ENCODE measurements at regions not wholly inside any gene's neighbourhood (a gene's known extent, or its start where the extent isn't known, plus 50 kb on each side); places are given as distances from the start of the nearest gene placed in this dataset.

- Histone ChIP-seq H2AFZ (no peak overlapping the region), H3K4me1 (ENCODE audit: insufficient read depth) (peaks cover 33% of the 10 kb centered on the region), H3K36me3 (ENCODE audit: low read depth) (no peaks in the 10 kb centered on the region), H3F3A (ENCODE audit: insufficient read depth) (peaks cover 22% of the 10 kb centered on the region), H3K9me3 (ENCODE audit: low read depth) (no peaks in the 10 kb centered on the region), H3K27me3 (replicated peaks; ENCODE audit: insufficient read depth) (no peaks in the 10 kb centered on the region), H3K9ac (no peak overlapping the region), H3K4me2 (ENCODE audit: unreplicated experiment) (no peak overlapping the region), H3K79me2 (ENCODE audit: insufficient read depth) (no peaks in the 10 kb centered on the region), H4K20me1 (ENCODE audit: insufficient read depth) (no peaks in the 10 kb centered on the region), H3K27ac (no peak overlapping the region), H3K9me2 (ENCODE audit: insufficient read depth) (no peaks in the 10 kb centered on the region), H3K4me3 (no peak overlapping the region)
- DNase-seq: peak; percentile 30
- no peak for TF ChIP-seq EZH2 (IDR thresholded peaks at IDR 0.05; ENCODE audit: insufficient read depth, poor library complexity, severe bottlenecking)
- TF ChIP-seq EZH2phosphoT487 (IDR thresholded peaks at IDR 0.05; ENCODE audit: insufficient read depth, low read depth): no peak
- WGBS, 2 experiments (ENCODE audit: low coverage in 1 of 2, low lambda C conversion rate in 2 of 2, missing lambda C conversion rate in 2 of 2): 71 to 75% methylated on average over 10 of the region's 10 CpGs
- in situ Hi-C loops (cut with MboI): no loop called here
Measured at GRCh38 chr10:110414548-110415309, 83.0 kb upstream of the DUSP5 start.

- H3K9me3 ChIP-seq (ENCODE audit: low read depth): no peaks in the 10 kb centered on the region
- no peaks in the 10 kb centered on the region for H3K79me2 ChIP-seq (ENCODE audit: insufficient read depth)
- no peak overlapping the region for H3K4me3 ChIP-seq
- H3K36me3 ChIP-seq (ENCODE audit: low read depth): no peaks in the 10 kb centered on the region
- 96 to 97% methylated on average over 3 of the region's 3 CpGs for WGBS, 2 experiments (ENCODE audit: low coverage in 1 of 2, low lambda C conversion rate in 2 of 2, missing lambda C conversion rate in 2 of 2)
- peaks cover 25% of the 10 kb centered on the region for H3F3A ChIP-seq (ENCODE audit: insufficient read depth)
- no peaks in the 10 kb centered on the region for H3K27me3 ChIP-seq (replicated peaks; ENCODE audit: insufficient read depth)
- in situ Hi-C loops (cut with MboI): no loop called here
- no peak for DNase-seq
- no peak overlapping the region for H3K9ac ChIP-seq
- no peak for TF ChIP-seq EZH2phosphoT487 (IDR thresholded peaks at IDR 0.05; ENCODE audit: insufficient read depth, low read depth)
- no peak for TF ChIP-seq EZH2 (IDR thresholded peaks at IDR 0.05; ENCODE audit: insufficient read depth, poor library complexity, severe bottlenecking)
- H3K27ac ChIP-seq: no peak overlapping the region
- no peaks in the 10 kb centered on the region for H4K20me1 ChIP-seq (ENCODE audit: insufficient read depth)
- H3K4me1 ChIP-seq (ENCODE audit: insufficient read depth): peaks cover 31% of the 10 kb centered on the region
- H3K9me2 ChIP-seq (ENCODE audit: insufficient read depth): no peaks in the 10 kb centered on the region
- no peak overlapping the region for H3K4me2 ChIP-seq (ENCODE audit: unreplicated experiment)
- H2AFZ ChIP-seq: no peak overlapping the region
Measured at GRCh38 chr10:110415809-110416208, 81.9 kb upstream of the DUSP5 start.

GRCh38 chr10:110416776-110417711, 80.7 kb upstream of the DUSP5 start:
- H3K79me2 ChIP-seq (ENCODE audit: insufficient read depth): no peaks in the 10 kb centered on the region
- no peak overlapping the region for H3K4me2 ChIP-seq (ENCODE audit: unreplicated experiment)
- DNase-seq: peak; percentile 39
- peaks cover 25% of the 10 kb centered on the region for H3F3A ChIP-seq (ENCODE audit: insufficient read depth)
- WGBS, 2 experiments (ENCODE audit: low coverage in 1 of 2, low lambda C conversion rate in 2 of 2, missing lambda C conversion rate in 2 of 2): 70 to 74% methylated on average over 7 of the region's 7 CpGs
- H4K20me1 ChIP-seq (ENCODE audit: insufficient read depth): no peaks in the 10 kb centered on the region
- in situ Hi-C loops (cut with MboI): no loop called here
- peaks cover 21% of the 10 kb centered on the region for H3K4me1 ChIP-seq (ENCODE audit: insufficient read depth)
- no peak overlapping the region for H2AFZ ChIP-seq
- H3K4me3 ChIP-seq: no peak overlapping the region
- TF ChIP-seq EZH2phosphoT487 (IDR thresholded peaks at IDR 0.05; ENCODE audit: insufficient read depth, low read depth): no peak
- TF ChIP-seq EZH2 (IDR thresholded peaks at IDR 0.05; ENCODE audit: insufficient read depth, poor library complexity, severe bottlenecking): no peak
- H3K27ac ChIP-seq: no peak overlapping the region
- no peaks in the 10 kb centered on the region for H3K27me3 ChIP-seq (replicated peaks; ENCODE audit: insufficient read depth)
- no peak overlapping the region for H3K9ac ChIP-seq
- H3K9me3 ChIP-seq (ENCODE audit: low read depth): no peaks in the 10 kb centered on the region
- no peaks in the 10 kb centered on the region for H3K36me3 ChIP-seq (ENCODE audit: low read depth)
- H3K9me2 ChIP-seq (ENCODE audit: insufficient read depth): no peaks in the 10 kb centered on the region

- H3K9me3 ChIP-seq (ENCODE audit: low read depth): no peaks in the 10 kb centered on the region
- no peaks in the 10 kb centered on the region for H3K36me3 ChIP-seq (ENCODE audit: low read depth)
- peaks cover 16% of the 10 kb centered on the region for H3K4me1 ChIP-seq (ENCODE audit: insufficient read depth)
- 88 to 94% methylated on average over 6 of the region's 6 CpGs for WGBS, 2 experiments (ENCODE audit: low coverage in 1 of 2, low lambda C conversion rate in 2 of 2, missing lambda C conversion rate in 2 of 2)
- no peaks in the 10 kb centered on the region for H4K20me1 ChIP-seq (ENCODE audit: insufficient read depth)
- DNase-seq: no peak
- peaks cover 18% of the 10 kb centered on the region for H3F3A ChIP-seq (ENCODE audit: insufficient read depth)
- no peaks in the 10 kb centered on the region for H3K9me2 ChIP-seq (ENCODE audit: insufficient read depth)
- no peak overlapping the region for H3K4me2 ChIP-seq (ENCODE audit: unreplicated experiment)
- in situ Hi-C loops (cut with MboI): no loop called here
- no peak overlapping the region for H3K9ac ChIP-seq
- H2AFZ ChIP-seq: no peak overlapping the region
- H3K27ac ChIP-seq: no peak overlapping the region
- H3K79me2 ChIP-seq (ENCODE audit: insufficient read depth): no peaks in the 10 kb centered on the region
- H3K27me3 ChIP-seq (replicated peaks; ENCODE audit: insufficient read depth): no peaks in the 10 kb centered on the region
- no peak overlapping the region for H3K4me3 ChIP-seq
- TF ChIP-seq EZH2phosphoT487 (IDR thresholded peaks at IDR 0.05; ENCODE audit: insufficient read depth, low read depth) (no peak), EZH2 (IDR thresholded peaks at IDR 0.05; ENCODE audit: insufficient read depth, poor library complexity, severe bottlenecking) (no peak)
Measured at GRCh38 chr10:110418218-110418617, 79.5 kb upstream of the DUSP5 start.

Measured in GM23248 (cell line).